ENCODE measurements at regions not wholly inside any gene's neighbourhood (a gene's known extent, or its start where the extent isn't known, plus 50 kb on each side); places are given as distances from the start of the nearest gene placed in this dataset.

- no peak for DNase-seq (ENCODE audit: low read depth)
Measured at GRCh38 chr5:74257645-74258313, 382.7 kb downstream of the ENC1 start.

DNA sequence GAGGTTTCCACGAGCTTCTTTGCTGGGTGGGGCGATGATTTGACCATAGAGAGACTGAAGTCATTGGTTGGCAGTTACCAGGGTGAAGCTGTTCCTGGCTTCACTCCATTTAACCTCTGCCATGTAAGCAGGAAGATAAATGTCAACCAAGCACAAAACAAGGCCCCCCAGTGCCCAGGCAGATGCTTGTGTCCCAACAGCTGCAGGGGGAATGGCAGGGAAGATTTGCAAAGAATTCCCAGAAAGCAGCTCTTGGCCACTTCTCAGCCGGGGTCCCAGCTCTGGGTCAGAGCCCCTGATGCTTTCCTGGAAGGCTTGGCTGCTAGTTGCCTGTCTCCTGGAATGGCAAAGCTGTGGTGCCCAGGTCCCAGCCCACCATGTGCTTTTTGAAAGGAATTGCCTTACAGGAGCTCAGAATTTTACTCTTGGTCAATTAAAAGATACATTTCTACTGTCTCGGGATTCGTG lies 383.4 kb downstream of the ENC1 start:
- DNase-seq (ENCODE audit: low read depth) = no peak

GRCh38 chr5:74255692-74256392 lies 384.7 kb downstream of the ENC1 start:
- DNase-seq (ENCODE audit: low read depth) = no peak

- DNase-seq (ENCODE audit: low read depth) = no peak
Measured at GRCh38 chr5:74254257-74254656, 386.3 kb downstream of the ENC1 start.

DNA sequence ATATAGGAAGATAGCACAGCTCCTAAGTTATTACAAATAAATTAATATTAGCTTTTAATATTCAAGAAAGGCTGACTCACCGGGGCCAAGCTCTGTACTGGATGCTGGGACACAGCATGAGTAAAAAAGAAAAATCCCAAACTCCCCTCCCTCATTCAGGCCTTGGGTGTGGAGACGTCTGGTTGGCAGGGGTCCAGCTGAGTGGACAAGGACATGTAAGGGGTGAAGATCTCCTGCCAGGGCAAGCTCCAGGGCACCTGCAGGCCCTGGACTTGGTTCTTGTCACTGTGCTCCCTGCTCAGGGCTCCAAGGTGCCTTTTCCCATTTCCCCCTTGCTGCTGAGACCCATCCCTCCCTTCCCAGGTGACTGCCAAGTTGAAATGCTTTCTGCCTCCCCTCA lies 388.5 kb downstream of the ENC1 start:
- DNase-seq (ENCODE audit: low read depth) = no peak

DNA sequence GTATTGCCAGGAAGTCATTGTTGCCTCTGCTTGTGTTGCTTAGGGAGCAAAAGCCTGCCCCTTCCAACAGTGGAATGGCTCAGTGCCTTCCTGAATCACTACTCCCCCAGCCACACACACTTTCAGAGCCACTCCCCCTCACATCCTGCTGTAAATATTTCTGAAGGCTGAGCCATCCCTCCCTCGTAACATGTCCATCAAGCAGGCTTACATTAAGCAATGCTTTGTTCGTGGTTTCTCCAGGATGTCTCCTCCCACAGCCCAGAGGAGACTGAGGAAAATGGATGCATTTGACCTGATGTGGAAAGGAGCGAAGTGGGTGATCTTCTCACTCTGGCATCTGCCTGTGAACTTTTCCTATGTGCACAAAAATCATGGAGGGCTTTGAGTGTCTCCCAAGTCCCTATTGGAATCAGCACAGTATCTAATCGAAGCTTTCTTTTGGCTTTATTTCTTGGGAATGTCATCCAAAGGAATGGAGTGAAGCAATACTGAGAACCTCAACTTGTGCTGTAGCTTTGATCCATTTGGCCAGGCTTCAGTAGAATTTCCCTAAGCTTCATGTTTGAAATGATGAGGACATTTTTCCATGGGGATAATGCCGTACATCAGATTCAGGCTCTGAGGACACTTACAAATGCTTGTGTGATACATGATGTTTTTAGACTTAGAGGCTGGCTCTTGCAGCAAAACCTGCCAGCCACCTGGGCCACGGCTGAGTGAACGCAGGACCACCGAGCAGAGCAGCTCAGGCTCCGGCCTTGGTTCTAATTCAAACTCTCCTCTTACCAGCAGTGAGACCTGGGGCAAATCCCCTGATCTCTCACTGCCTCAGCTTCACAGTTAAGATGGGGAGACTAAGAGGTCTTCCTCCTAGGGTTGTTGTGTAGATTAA lies 389.1 kb downstream of the ENC1 start:
- DNase-seq (ENCODE audit: low read depth) = no peak

GRCh38 chr5:74250304-74251102 lies 390.0 kb downstream of the ENC1 start:
- DNase-seq (ENCODE audit: low read depth) = no peak

- DNase-seq (ENCODE audit: low read depth) = no peak
Measured at GRCh38 chr5:74248576-74248975, 392.0 kb downstream of the ENC1 start.

GRCh38 chr5:74244406-74244805 lies 396.1 kb downstream of the ENC1 start:
- no peak for DNase-seq (ENCODE audit: low read depth)

- no peak for DNase-seq (ENCODE audit: low read depth)
Measured at GRCh38 chr5:74243634-74244033, 396.9 kb downstream of the ENC1 start.

GRCh38 chr5:74242516-74242915 lies 398.0 kb downstream of the ENC1 start:
- DNase-seq (ENCODE audit: low read depth) = no peak

DNA sequence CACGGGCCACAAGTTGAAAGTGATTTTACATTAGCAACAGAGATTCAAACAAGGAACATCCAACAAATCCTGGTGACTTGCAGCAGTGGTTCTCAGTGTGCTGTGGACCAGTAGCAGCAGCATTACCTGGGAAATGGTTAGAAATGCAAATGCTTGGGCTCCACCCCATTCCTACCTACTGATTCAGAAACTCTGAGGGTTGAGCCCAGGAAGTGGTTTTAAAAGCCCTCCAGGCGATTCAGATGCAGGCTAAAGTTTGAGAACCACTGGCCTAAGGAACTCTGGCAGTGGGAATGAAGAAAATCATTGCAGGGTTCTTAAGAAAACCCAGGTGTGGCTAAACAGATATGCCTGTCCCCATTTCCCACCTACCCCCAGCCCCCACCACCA lies 398.8 kb downstream of the ENC1 start:
- DNase-seq (ENCODE audit: low read depth) = no peak

DNA sequence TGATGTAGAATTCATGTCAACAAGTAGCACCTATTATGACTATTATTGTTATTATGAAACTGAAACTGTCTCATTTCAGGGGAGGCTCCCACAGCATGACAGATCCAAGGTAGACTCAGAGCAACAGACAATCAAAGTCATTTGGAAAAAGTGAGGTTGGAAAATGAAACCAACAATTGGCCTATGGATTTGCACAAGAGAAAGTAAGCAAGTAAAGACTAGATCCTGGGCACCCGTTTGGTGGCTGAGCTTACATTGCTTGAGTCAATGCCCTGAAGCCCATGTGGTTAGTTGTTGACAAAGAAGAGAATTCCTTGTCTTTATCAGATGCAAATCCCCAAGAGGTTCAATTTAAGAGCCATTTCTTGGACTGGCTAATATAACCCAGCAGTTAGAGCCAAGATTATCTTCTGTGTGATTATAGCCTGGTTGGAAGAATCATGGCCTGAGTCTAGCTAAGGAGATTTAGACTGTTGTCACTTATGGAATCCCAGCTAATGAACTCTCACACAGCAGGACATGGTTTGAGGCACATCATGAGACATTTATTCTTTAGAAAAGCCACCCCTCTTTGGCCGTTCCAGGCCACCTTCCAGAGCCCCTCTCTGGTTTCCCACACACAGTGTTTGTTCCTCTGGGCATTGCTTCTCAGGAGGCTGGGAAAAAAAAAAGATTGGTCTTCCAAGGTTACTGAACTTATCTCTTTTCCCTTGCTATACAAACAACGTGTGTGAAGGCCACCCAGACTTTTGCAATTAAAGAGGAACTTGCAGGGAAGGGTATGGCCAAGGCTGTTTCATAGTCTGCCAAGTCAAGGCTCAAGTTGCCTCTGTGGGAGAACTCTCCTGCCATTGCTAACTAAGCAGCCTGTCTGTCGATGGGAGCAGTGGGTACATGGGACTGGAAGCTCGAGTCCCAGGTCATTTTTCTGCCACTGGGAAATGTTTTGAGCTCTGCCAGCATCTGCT lies 399.5 kb downstream of the ENC1 start:
- DNase-seq (ENCODE audit: low read depth) = no peak

GRCh38 chr5:74239261-74239660 lies 401.3 kb downstream of the ENC1 start:
- no peak for DNase-seq (ENCODE audit: low read depth)

DNA sequence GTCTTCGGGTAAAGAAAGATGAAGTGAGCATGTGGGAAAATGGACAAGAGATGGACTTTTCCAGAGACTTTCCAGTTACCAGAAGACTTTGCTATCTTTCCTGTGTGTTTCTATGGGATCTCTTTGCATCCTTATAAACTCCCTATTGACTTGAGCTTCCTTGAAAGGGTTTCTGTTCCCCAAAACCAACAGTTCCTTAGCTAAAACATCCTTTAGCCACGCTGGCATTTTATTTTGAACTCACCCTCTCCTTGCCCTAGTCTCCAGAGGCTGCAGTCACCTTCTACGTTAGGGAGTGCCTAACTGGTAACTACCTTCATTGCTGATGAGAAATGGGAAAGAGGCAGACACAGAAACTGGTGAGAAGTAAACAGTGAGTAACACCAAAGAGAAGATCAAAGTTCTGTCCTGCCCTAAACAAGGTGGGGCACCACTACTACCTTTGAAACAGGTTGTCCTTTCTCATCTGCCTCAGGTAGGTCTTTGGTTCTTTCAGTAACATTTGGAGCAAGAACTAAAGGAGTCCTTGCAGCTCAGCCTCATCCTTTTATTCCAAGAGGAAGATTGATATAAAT lies 402.9 kb downstream of the ENC1 start:
- DNase-seq (ENCODE audit: low read depth) = no peak

GRCh38 chr5:74235552-74235951 lies 405.0 kb downstream of the ENC1 start:
- no peak for DNase-seq (ENCODE audit: low read depth)

DNA sequence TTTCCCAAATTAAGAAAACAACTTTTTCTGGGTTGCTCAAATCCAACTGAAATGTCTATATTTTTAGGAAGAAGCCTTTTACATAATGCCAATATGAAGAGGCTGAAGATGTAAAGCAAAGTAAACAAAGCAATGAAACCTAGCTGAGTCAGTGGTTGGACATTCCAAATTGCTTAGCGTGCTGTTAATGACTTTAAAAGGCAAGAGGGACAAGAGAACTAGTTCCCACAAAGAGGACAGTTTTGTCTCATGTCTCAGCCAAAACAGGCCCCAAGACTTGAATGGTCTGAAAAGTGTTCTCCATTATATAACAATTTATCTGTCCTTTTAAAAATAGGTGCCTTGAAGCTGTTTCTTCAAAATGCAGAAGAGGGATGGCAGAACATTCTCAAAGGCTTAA lies 407.0 kb downstream of the ENC1 start:
- peak; percentile 49 for DNase-seq (ENCODE audit: low read depth)

DNA sequence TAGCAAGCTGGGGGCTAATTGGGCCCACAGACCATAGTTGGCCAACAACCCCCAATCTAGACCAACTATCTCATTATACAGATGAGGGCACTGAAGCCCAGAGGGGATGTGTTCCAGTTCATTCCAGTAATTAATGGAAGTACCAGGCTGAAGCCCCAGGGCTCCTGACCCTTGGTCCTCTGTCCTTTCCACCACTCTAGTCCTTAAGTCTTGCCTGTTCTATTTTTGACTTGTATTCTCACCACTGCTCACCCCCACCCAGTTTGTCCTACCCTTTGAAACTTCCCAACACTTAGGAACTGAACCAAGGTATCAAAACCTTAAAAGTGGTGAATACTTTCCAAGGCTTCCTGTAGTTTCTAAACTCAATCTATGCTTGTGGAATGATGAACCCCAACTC lies 407.4 kb downstream of the ENC1 start:
- DNase-seq (ENCODE audit: low read depth) = no peak

DNA sequence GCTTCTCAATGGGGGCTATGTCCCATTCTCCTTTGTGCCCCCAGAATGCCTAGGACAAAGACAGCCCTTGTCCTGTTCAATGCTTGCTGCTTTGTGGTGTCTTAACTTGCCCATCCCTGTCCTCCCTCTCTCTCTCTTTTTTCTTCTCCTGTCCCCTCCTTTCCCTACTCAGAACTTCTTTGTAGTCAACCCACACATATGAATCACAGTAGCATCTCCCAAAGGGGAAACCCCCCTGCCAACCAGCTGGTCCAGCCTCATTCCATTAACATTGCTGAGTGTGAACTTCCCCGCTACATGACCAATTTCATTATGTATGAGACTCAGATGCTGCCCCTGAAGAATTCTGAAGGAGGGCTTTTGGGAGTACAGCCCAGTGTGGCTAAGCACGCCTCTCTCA lies 408.3 kb downstream of the ENC1 start:
- DNase-seq (ENCODE audit: low read depth) = peak; percentile 47

GRCh38 chr5:74231697-74232096 lies 408.8 kb downstream of the ENC1 start:
- no peak for DNase-seq (ENCODE audit: low read depth)

Data from HS-27A (cell line).